ENCODE measurements at regions not wholly inside any gene's neighbourhood (a gene's known extent, or its start where the extent isn't known, plus 50 kb on each side); places are given as distances from the start of the nearest gene placed in this dataset.

DNA sequence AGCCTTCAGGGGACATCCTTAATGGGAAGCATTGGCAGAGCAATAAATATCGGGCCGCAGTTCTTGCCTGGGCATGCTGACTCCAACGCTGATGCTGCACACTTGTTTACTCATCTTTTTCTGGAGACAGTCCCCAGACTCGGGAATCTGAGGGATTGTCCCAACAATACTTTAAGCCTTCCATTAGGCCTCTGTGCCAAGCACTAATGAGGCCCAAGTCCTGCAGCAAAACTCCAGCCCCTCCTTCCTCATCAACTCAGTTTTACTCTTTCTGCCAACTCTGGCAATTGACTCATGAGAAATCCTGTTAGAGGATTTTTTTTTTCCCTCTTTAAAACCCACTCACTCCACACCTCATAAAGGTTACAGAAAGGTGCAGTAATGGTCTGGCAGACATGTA, 233.4 kb upstream of the PELI2 start:
- Histone ChIP-seq H3K36me3 (ENCODE audit: insufficient read depth, low read length) (no peaks in the 10 kb centered on the region), H3K4me3 (ENCODE audit: low read length) (no peak overlapping the region), H3K9me3 (ENCODE audit: low read length) (no peaks in the 10 kb centered on the region), H3K27ac (ENCODE audit: low read depth, low read length) (no peak overlapping the region), H3K4me1 (ENCODE audit: insufficient read depth, low read length) (no peaks in the 10 kb centered on the region), H3K27me3 (ENCODE audit: insufficient read depth, low read length, poor library complexity, severe bottlenecking) (no peaks in the 10 kb centered on the region)
- no peaks in the 10 kb centered on the region for H3K4me1 Mint-ChIP-seq
- no peak overlapping the region for H3K4me3 Mint-ChIP-seq
- H3K36me3 Mint-ChIP-seq = peaks cover 0 to 4% (median 0%) of the 10 kb centered on the region in 3 donors
- ChIA-PET POLR2A (no interaction called here), CTCF (no interaction called here)
- DNase-seq = no peak
- H3K27me3 Mint-ChIP-seq = peaks cover 6 to 32% of the 10 kb centered on the region in 2 donors
- H3K9me3 Mint-ChIP-seq = peaks cover 0 to 8% (median 0%) of the 10 kb centered on the region in 5 donors
- H3K27ac Mint-ChIP-seq = no peak overlapping the region

DNA sequence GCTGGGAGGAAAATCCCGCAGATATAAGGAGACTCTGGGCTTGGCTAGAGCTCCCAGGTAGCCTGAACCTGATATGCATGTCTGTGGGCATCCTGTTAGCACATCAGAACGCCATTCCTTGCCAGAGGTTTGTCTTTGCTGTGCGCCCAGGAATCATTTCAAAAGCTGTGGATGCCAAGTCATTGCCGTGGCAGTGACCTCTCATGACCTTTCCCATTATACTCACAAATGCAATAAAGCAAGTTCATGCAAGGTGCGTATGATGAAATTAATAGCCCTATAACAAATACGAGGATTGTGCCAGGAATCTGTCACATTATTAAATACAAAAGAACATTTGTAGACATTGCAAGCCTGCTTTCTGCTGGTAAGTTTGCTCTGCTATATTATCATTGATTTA, 229.1 kb upstream of the PELI2 start:
- Mint-ChIP-seq H3K27me3 (peaks cover 3 to 29% of the 10 kb centered on the region in 2 donors), H3K9me3 (peaks cover 0 to 3% (median 0%) of the 10 kb centered on the region in 5 donors), H3K4me1 (no peaks in the 10 kb centered on the region), H3K27ac (no peak overlapping the region), H3K4me3 (no peak overlapping the region), H3K36me3 (peaks cover 0 to 4% (median 0%) of the 10 kb centered on the region in 3 donors)
- Histone ChIP-seq H3K27me3 (ENCODE audit: insufficient read depth, low read length, poor library complexity, severe bottlenecking) (no peaks in the 10 kb centered on the region), H3K27ac (ENCODE audit: low read depth, low read length) (no peak overlapping the region), H3K36me3 (ENCODE audit: insufficient read depth, low read length) (no peaks in the 10 kb centered on the region), H3K4me3 (ENCODE audit: low read length) (no peak overlapping the region), H3K4me1 (ENCODE audit: insufficient read depth, low read length) (no peaks in the 10 kb centered on the region), H3K9me3 (ENCODE audit: low read length) (no peaks in the 10 kb centered on the region)
- ChIA-PET CTCF (no interaction called here), POLR2A (no interaction called here)
- DNase-seq = no peak

DNA sequence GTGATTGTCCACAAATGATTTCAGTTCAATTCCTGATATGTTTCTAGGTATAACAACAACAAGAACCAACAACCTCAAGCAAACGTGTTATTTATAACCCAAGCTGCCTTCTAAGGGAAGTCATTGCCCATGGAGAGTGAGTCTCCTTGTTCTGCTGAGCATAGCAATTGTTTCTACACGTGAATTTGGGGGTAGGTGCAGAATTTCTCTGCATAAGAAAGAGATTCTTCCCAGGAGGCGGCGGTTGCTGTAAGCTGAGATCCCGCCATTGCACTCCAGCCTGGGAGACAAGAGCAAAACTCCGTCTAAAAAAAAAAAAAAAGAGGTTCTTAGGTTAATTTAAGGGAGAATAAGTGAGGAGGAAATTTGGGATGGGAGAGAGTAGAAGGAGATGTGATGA, 226.5 kb upstream of the PELI2 start:
- Mint-ChIP-seq H3K4me3 (no peak overlapping the region), H3K36me3 (peaks cover 0 to 3% (median 0%) of the 10 kb centered on the region in 3 donors), H3K4me1 (no peaks in the 10 kb centered on the region), H3K27me3 (peaks cover 2 to 18% of the 10 kb centered on the region in 2 donors), H3K9me3 (peaks cover 0 to 3% (median 0%) of the 10 kb centered on the region in 5 donors), H3K27ac (no peak overlapping the region)
- no peak for DNase-seq
- no peak overlapping the region for H3K27ac ChIP-seq (ENCODE audit: low read depth, low read length)
- POLR2A ChIA-PET = no interaction called here
- H3K4me3 ChIP-seq (ENCODE audit: low read length) = no peak overlapping the region
- H3K4me1 ChIP-seq (ENCODE audit: insufficient read depth, low read length) = no peaks in the 10 kb centered on the region
- H3K27me3 ChIP-seq (ENCODE audit: insufficient read depth, low read length, poor library complexity, severe bottlenecking) = no peaks in the 10 kb centered on the region
- no peaks in the 10 kb centered on the region for H3K9me3 ChIP-seq (ENCODE audit: low read length)
- H3K36me3 ChIP-seq (ENCODE audit: insufficient read depth, low read length) = no peaks in the 10 kb centered on the region
- CTCF ChIA-PET = interaction anchor here (0.6 kb wide), 1 partner anchor 607 kb away, joined by 4 read pairs; no protein-coding TSS in a partner anchor

DNA sequence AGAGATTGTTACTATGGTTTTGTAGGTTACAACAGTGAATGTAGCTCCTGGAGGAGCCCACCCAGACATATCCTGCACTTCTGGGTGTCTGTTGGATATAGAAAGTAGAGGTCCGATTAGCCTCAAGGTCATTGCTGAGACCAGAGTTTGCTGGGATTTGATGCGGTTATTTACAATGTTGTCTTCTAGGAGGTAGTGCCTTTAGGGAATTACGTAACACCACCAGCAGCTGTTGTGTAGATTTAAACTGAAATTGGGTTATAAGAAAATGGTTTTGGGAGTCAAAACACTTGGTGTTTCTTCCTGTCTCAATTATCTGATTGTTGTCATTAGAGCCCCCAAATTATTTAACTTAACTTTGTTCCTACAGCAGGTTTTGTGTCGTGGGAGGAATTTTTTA, 225.3 kb upstream of the PELI2 start:
- POLR2A ChIA-PET = no interaction called here
- Mint-ChIP-seq H3K4me3 (no peak overlapping the region), H3K27ac (no peak overlapping the region), H3K27me3 (peaks cover 2 to 9% of the 10 kb centered on the region in 2 donors), H3K9me3 (peaks cover 0 to under 1% (median 0%) of the 10 kb centered on the region in 5 donors), H3K4me1 (no peaks in the 10 kb centered on the region), H3K36me3 (no peaks in the 10 kb centered on the region)
- Histone ChIP-seq H3K4me3 (ENCODE audit: low read length) (no peak overlapping the region), H3K4me1 (ENCODE audit: insufficient read depth, low read length) (no peaks in the 10 kb centered on the region), H3K27me3 (ENCODE audit: insufficient read depth, low read length, poor library complexity, severe bottlenecking) (no peaks in the 10 kb centered on the region), H3K36me3 (ENCODE audit: insufficient read depth, low read length) (no peaks in the 10 kb centered on the region), H3K27ac (ENCODE audit: low read depth, low read length) (no peak overlapping the region), H3K9me3 (ENCODE audit: low read length) (no peaks in the 10 kb centered on the region)
- CTCF ChIA-PET = no interaction called here
- DNase-seq = no peak

DNA sequence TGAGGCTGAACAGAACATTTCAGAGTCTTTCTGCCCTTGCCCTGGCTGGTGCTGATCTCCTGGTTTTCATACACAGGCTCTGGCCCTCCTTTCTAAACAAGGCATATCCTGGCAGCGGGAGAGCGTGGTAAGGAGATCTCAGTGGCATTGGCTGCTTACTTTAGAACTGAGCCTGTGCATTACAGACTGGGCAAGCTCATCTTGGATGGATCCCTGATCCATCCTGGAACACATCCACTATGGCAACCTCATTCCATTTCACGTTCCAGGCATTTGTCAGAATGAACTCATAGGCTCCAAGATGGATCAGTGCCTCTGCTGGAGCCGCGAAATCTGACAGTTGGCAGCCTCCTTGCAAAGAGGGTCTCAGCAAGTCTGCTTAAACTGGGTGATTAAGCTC, 224.5 kb upstream of the PELI2 start:
- no peaks in the 10 kb centered on the region for H3K27me3 ChIP-seq (ENCODE audit: insufficient read depth, low read length, poor library complexity, severe bottlenecking)
- no peaks in the 10 kb centered on the region for H3K36me3 Mint-ChIP-seq
- H3K4me1 Mint-ChIP-seq = no peaks in the 10 kb centered on the region
- no peaks in the 10 kb centered on the region for H3K9me3 ChIP-seq (ENCODE audit: low read length)
- no peak overlapping the region for H3K27ac ChIP-seq (ENCODE audit: low read depth, low read length)
- peak overlapping the region in 1 of 8 donors; percentile 29 for H3K27ac Mint-ChIP-seq
- CTCF ChIA-PET = no interaction called here
- H3K9me3 Mint-ChIP-seq = no peaks in the 10 kb centered on the region
- H3K36me3 ChIP-seq (ENCODE audit: insufficient read depth, low read length) = no peaks in the 10 kb centered on the region
- H3K27me3 Mint-ChIP-seq = peaks cover 2 to 7% of the 10 kb centered on the region in 2 donors
- POLR2A ChIA-PET = no interaction called here
- H3K4me3 Mint-ChIP-seq = no peak overlapping the region
- H3K4me1 ChIP-seq (ENCODE audit: insufficient read depth, low read length) = no peaks in the 10 kb centered on the region
- H3K4me3 ChIP-seq (ENCODE audit: low read length) = no peak overlapping the region
- no peak for DNase-seq

DNA sequence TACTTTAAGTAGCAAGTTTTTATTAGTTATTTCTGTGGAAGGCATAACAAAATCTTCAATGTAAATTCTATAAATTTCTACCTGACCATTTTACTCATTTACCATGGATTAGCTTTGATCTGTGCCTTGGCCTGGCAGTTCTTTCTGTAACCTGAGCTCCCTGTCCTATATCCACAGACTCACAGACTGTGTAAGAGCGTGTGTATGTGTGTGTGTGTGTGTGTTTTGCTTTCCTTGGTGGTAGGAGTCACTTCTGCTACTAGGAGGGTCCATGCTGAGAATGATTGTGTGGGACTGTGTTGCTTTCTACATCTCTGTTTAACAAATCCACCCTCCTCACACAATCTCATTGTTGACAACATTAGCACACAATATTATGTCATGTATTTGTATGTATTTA, 221.2 kb upstream of the PELI2 start:
- Mint-ChIP-seq H3K4me3 (no peak overlapping the region), H3K9me3 (no peaks in the 10 kb centered on the region), H3K36me3 (no peaks in the 10 kb centered on the region), H3K27ac (no peak overlapping the region), H3K27me3 (peaks cover 0 to 2% of the 10 kb centered on the region in 2 donors), H3K4me1 (no peaks in the 10 kb centered on the region)
- Histone ChIP-seq H3K4me1 (ENCODE audit: insufficient read depth, low read length) (no peaks in the 10 kb centered on the region), H3K27ac (ENCODE audit: low read depth, low read length) (no peak overlapping the region), H3K4me3 (ENCODE audit: low read length) (no peak overlapping the region), H3K27me3 (ENCODE audit: insufficient read depth, low read length, poor library complexity, severe bottlenecking) (no peaks in the 10 kb centered on the region), H3K36me3 (ENCODE audit: insufficient read depth, low read length) (no peaks in the 10 kb centered on the region), H3K9me3 (ENCODE audit: low read length) (no peaks in the 10 kb centered on the region)
- ChIA-PET CTCF (no interaction called here), POLR2A (no interaction called here)
- no peak for DNase-seq

DNA sequence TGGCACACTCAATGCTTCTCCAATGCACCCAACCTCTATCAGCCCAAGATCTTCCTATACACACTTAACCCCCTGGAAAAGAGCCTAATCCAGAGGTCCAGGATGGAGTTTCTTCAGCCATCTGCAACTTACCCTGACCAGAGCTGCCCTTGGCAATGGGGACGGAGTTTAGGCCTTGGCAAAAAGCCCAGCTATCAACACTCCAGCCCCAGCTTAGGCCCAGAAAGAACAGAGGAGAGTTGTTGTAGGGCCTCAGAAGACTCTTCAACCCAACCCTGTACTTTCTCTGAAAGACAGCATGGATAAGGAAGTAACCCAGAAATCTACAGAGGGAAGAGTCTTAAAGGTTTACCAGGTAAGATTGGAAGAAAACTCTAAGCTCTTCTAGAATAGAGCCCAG, 219.3 kb upstream of the PELI2 start:
- Histone ChIP-seq H3K27ac (ENCODE audit: low read depth, low read length) (no peak overlapping the region), H3K9me3 (ENCODE audit: low read length) (no peaks in the 10 kb centered on the region), H3K4me3 (ENCODE audit: low read length) (no peak overlapping the region), H3K4me1 (ENCODE audit: insufficient read depth, low read length) (no peaks in the 10 kb centered on the region), H3K36me3 (ENCODE audit: insufficient read depth, low read length) (no peaks in the 10 kb centered on the region), H3K27me3 (ENCODE audit: insufficient read depth, low read length, poor library complexity, severe bottlenecking) (no peaks in the 10 kb centered on the region)
- Mint-ChIP-seq H3K27ac (no peak overlapping the region), H3K36me3 (no peaks in the 10 kb centered on the region), H3K4me3 (no peak overlapping the region), H3K9me3 (no peaks in the 10 kb centered on the region), H3K27me3 (peaks cover 0 to 2% of the 10 kb centered on the region in 2 donors), H3K4me1 (no peaks in the 10 kb centered on the region)
- ChIA-PET CTCF (no interaction called here), POLR2A (no interaction called here)
- no peak for DNase-seq

DNA sequence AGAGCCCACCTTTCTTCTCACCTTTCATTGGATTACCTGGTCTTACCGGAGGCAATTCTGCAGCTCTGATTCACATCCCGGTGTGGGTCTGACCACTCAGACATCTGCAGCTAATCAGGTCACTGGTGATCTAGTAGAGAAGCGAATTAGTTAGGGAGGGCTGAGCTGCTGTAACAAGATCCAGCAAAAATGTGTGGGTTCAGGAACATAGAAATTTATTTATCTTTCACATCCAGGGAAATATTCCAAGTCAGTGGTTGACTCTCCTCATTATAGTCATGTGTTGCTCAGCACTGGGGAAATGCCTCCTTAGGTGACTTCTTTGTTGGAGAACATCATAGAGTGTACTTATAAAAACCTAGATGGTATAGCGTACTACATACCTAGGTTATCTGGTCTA, 218.7 kb upstream of the PELI2 start:
- no peak overlapping the region for H3K27ac ChIP-seq (ENCODE audit: low read depth, low read length)
- no peaks in the 10 kb centered on the region for H3K9me3 ChIP-seq (ENCODE audit: low read length)
- H3K4me1 Mint-ChIP-seq = no peaks in the 10 kb centered on the region
- H3K27me3 ChIP-seq (ENCODE audit: insufficient read depth, low read length, poor library complexity, severe bottlenecking) = no peaks in the 10 kb centered on the region
- H3K4me3 ChIP-seq (ENCODE audit: low read length) = no peak overlapping the region
- no peak overlapping the region for H3K27ac Mint-ChIP-seq
- H3K4me1 ChIP-seq (ENCODE audit: insufficient read depth, low read length) = no peaks in the 10 kb centered on the region
- no peaks in the 10 kb centered on the region for H3K36me3 Mint-ChIP-seq
- ChIA-PET CTCF (no interaction called here), POLR2A (no interaction called here)
- no peaks in the 10 kb centered on the region for H3K36me3 ChIP-seq (ENCODE audit: insufficient read depth, low read length)
- H3K9me3 Mint-ChIP-seq = no peaks in the 10 kb centered on the region
- H3K4me3 Mint-ChIP-seq = no peak overlapping the region
- H3K27me3 Mint-ChIP-seq = peaks cover 0 to 2% of the 10 kb centered on the region in 2 donors
- no peak for DNase-seq

DNA sequence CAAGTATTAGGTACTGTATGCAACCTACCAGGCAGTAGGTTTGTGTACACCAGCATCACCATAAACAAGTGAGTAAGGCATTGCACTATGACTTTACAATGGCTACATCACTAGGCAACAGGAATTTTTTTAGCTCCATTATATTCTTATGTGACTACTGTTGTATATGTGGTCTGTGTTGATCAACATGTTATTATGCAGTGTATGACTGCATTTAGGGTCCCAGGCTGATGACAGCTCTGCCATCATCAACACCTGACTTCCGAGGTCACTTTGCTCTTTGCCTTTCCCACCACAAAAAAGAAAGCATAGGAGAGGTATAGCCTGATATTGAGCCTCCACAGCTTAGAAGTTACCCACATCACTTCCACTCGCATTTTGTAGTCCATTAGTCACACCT, 217.5 kb upstream of the PELI2 start:
- H3K36me3 Mint-ChIP-seq = no peaks in the 10 kb centered on the region
- CTCF ChIA-PET = no interaction called here
- H3K9me3 Mint-ChIP-seq = peaks cover 0 to 2% (median 0%) of the 10 kb centered on the region in 5 donors
- Histone ChIP-seq H3K27me3 (ENCODE audit: insufficient read depth, low read length, poor library complexity, severe bottlenecking) (no peaks in the 10 kb centered on the region), H3K27ac (ENCODE audit: low read depth, low read length) (no peak overlapping the region), H3K4me1 (ENCODE audit: insufficient read depth, low read length) (no peaks in the 10 kb centered on the region), H3K4me3 (ENCODE audit: low read length) (no peak overlapping the region), H3K36me3 (ENCODE audit: insufficient read depth, low read length) (no peaks in the 10 kb centered on the region), H3K9me3 (ENCODE audit: low read length) (no peaks in the 10 kb centered on the region)
- no peak for DNase-seq
- H3K27me3 Mint-ChIP-seq = peaks cover 0 to 2% of the 10 kb centered on the region in 2 donors
- POLR2A ChIA-PET = no interaction called here
- no peak overlapping the region for H3K4me3 Mint-ChIP-seq
- no peak overlapping the region for H3K27ac Mint-ChIP-seq
- no peaks in the 10 kb centered on the region for H3K4me1 Mint-ChIP-seq

All from CD8-positive, alpha-beta memory T cell (primary cell).